AG04450 (cell line): ENCODE measurements at regions not wholly inside any gene's neighbourhood (a gene's known extent, or its start where the extent isn't known, plus 50 kb on each side); places are given as distances from the start of the nearest gene placed in this dataset.

Experiments
- CTCF ChIA-PET: fragments of 300-600, 350-600 bp; formaldehyde crosslinking; extraction: SDS; loops from one replicate; lab custom pipeline; 2022; ENCODE audit warnings: antibody characterized with exemption, inconsistent platforms; lab: Charles Lee
- POLR2A ChIA-PET: fragments of 350-600 bp; formaldehyde crosslinking; extraction: SDS; loops from one replicate; lab custom pipeline; 2021; ENCODE audit warnings: antibody characterized with exemption, inconsistent platforms; lab: Yijun Ruan, JAX
- DNase-seq: peaks from one replicate; pipeline ENCODE4 v3.0.0-alpha.2; 2011; ENCODE audit warnings: low read depth, low spot score
- H3K27ac ChIP-seq: one replicate; pipeline ENCODE4 v1.5.1; 2012; ENCODE audit warnings: low read depth, low read length, control low read depth
- H3K27me3 ChIP-seq: one replicate; pipeline ENCODE4 v1.6.0; 2012; ENCODE audit warnings: low read length; ENCODE audit not compliant: control insufficient read depth, insufficient read depth
- H3K4me3 ChIP-seq: 2 replicates; pipeline ENCODE4 v1.5.1; 2011; ENCODE audit warnings: mild to moderate bottlenecking, low read depth, low read length, control low read depth
- H3K9me3 ChIP-seq: 2 replicates; pipeline ENCODE4 v1.5.1; 2012; ENCODE audit warnings: low read length; ENCODE audit not compliant: control insufficient read depth, insufficient read depth
- TF ChIP-seq, protein P1 (sequence below): IDR thresholded peaks from 2 replicates; pipeline ENCODE4 v1.5.1; 2011; ENCODE audit warnings: low read depth, low read length, control low read depth, inconsistent platforms

DNA sequence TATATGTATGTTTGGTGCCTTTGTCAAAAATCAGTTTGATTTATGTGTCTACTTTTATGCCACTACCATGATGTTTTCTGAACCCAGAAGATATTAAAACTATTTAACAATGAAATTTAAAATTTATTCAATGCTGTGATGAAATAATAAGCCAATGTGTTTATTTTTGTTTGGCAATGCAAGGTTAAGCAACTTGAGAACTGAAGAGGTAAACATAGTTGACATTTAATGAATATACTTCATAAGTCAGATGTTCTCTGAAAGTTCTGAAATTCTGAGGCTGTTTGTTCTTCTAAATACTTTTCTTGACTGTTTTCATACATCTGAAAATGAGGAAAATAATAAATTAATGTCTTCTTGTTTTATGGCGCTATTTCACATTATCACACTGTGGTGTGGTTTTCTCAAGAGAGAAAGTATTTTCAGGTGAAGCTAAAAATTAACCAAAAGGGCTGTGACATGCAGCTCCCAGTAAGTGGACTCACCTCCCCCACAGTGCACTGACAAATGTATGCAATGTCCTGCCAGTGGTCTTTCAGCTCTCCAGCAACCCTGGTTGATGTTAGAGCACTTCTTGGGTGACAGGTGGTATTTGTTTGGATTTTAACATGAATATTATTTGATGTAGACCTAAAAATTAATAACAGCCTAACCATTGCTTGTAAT lies 863.6 kb upstream of the SALL3 start:
- TF ChIP-seq, protein P1, sequence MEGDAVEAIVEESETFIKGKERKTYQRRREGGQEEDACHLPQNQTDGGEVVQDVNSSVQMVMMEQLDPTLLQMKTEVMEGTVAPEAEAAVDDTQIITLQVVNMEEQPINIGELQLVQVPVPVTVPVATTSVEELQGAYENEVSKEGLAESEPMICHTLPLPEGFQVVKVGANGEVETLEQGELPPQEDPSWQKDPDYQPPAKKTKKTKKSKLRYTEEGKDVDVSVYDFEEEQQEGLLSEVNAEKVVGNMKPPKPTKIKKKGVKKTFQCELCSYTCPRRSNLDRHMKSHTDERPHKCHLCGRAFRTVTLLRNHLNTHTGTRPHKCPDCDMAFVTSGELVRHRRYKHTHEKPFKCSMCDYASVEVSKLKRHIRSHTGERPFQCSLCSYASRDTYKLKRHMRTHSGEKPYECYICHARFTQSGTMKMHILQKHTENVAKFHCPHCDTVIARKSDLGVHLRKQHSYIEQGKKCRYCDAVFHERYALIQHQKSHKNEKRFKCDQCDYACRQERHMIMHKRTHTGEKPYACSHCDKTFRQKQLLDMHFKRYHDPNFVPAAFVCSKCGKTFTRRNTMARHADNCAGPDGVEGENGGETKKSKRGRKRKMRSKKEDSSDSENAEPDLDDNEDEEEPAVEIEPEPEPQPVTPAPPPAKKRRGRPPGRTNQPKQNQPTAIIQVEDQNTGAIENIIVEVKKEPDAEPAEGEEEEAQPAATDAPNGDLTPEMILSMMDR = no peak
- Histone ChIP-seq H3K4me3 (no peak overlapping the region), H3K27me3 (no peaks in the 10 kb centered on the region), H3K9me3 (peaks cover 31% of the 10 kb centered on the region), H3K27ac (no peak overlapping the region)
- ChIA-PET CTCF (interaction anchor here (0.6 kb wide), 1 partner anchor 16 kb away, joined by 3 read pairs; no protein-coding TSS in a partner anchor), POLR2A (no interaction called here)
- no peak for DNase-seq

DNA sequence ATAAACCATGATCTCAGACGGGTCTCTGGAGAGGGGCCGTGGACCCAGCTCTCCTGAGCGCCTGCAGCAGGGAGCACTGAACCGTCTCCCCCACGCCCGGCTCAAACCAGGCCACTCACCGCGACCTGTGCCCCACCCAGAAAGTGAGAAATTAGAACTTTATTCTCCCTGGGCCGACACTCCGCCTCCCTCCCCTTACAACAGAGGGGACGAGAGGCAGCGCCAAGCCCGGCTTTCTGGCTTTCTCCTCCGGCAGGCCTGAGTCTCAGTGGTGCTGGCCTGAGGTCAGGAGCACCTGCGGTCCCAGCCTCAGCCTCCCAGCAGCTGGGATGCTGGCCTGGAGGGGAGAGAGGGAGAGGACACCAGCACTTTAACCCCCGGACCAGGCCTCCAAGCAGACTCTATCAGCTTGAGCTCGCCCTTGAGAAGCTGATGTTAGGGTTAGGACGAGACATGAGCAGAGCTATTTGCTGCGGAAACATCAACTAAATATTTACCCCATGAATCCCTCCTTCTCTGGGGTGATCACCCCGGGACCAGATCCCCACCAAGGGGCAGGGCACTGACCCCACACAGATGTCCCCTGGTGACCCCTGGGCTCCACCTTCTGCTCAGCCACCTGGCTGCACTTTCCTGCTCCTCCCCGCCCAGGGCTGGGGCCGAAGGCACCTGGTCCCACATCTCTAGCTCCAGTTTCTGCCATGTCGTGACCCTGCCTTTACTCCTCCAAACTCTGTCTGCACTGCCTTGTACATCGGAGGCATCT lies 856.3 kb upstream of the SALL3 start:
- no peaks in the 10 kb centered on the region for H3K27me3 ChIP-seq
- TF ChIP-seq, protein P1 = no peak
- H3K27ac ChIP-seq = no peak overlapping the region
- CTCF ChIA-PET = no interaction called here
- peaks cover 70% of the 10 kb centered on the region for H3K9me3 ChIP-seq
- POLR2A ChIA-PET = no interaction called here
- no peak overlapping the region for H3K4me3 ChIP-seq
- DNase-seq = no peak

DNA sequence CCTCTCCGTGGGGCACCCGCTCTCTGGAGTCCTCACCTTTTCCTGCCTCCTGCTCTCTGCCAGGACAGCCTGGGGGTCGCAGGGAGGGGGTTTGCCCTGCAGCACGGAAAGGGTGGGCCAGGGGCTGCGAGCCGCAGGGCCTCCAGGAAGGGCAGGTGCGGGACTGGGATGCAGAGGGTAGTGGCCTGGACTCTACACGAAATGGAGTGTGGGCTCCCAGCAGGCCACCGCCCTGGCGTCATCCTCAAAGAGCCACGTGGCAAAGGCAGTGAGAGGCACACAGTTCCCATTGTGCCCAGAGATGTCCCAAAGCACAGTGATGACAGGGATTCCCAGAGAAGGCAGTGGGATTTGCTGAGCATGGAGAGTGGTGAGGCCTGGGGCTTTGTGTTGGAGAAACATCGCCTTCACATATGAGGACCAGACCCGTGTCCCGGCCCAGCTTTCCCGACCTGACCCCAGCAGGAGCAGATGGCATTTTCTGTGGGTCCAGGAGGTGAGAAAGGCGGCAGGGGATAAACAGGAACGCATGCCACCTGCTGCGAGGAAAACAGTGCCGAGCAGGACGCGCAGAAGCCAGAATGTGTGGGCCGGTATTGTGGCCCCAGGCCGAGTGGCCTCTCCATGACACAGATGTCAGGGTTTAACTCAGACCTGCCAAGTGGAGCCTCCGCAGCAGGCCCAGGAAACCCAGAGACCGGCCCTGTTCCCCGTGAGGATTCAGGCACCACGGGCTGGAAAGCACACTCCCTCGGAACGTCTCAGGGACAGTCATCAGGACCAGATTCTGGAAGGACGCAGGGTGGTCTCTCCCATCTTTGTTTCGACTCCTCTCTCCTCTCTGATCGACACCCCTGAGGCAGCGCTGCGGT lies 855.5 kb upstream of the SALL3 start:
- POLR2A ChIA-PET = no interaction called here
- CTCF ChIA-PET = no interaction called here
- no peak for DNase-seq
- TF ChIP-seq, protein P1 = no peak
- no peak overlapping the region for H3K27ac ChIP-seq
- H3K27me3 ChIP-seq = no peaks in the 10 kb centered on the region
- H3K4me3 ChIP-seq = no peak overlapping the region
- H3K9me3 ChIP-seq = peaks cover 78% of the 10 kb centered on the region

DNA sequence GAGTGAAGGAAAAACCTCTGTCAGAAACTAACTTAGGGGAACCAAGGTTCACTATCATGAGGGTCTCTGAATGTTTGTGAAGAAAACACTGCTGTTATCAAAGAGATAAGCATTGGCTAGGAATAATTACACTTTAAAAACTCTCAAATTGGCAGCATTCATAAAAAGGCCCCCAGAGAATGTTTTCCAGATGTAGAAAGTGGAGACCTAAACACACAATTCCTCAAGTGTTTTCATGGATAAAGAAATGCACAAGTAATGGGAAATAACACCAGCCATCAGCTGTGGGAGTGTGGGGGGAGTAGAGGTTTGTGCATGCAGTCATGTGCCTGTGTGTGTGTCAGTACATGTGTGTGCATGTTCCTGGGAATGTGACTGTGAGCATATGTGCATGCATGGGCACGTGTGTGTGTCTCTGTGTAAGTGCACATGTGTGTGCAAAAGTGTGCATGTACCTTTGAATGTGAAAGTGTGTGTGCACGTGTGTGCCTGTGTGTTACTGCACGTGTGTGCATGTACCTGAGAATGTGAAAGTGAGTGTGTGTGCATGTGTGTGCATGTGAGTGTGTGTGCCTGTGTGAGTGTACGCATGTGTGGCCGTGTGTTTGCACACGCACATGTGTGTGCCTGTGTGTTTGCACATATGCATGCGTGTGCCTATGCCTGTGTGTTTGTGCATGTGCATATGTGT lies 854.3 kb upstream of the SALL3 start:
- CTCF ChIA-PET = no interaction called here
- TF ChIP-seq, protein P1 = no peak
- Histone ChIP-seq H3K9me3 (peaks cover 85% of the 10 kb centered on the region), H3K27ac (no peak overlapping the region), H3K27me3 (no peaks in the 10 kb centered on the region), H3K4me3 (no peak overlapping the region)
- POLR2A ChIA-PET = no interaction called here
- DNase-seq = no peak
